Activated CD8-positive, alpha-beta T cell treated with anti-CD3 and anti-CD28 coated beads, Interleukin-2, amount 10 ng/mL, durations not matched to agents 7 days and 5 days (primary cell): ENCODE measurements at regions not wholly inside any gene's neighbourhood (a gene's known extent, or its start where the extent isn't known, plus 50 kb on each side); places are given as distances from the start of the nearest gene placed in this dataset. TPM values are rescaled to one million over a fixed set of nuclear protein-coding genes. Genes with fewer than 3 reads are reported as not detected.

Source experiments
- microRNA-seq: library from miRNA; unstranded; fragments of <30 nt; microRNA quantifications from one replicate; pipeline ENCODE4 v1.2.0, GENCODE V29; 2022

Small RNA genes lying in the stretch of these regions (microRNA-seq; reads per million reads assigned to microRNA genes)
- not detected for gene MIR3681
